Right hindlimb (tissue), 1 donor: ENCODE measurements at regions not wholly inside any gene's neighbourhood (a gene's known extent, or its start where the extent isn't known, plus 50 kb on each side); places are given as distances from the start of the nearest gene placed in this dataset.
"Not testable (repeated sequence)": the region's sequence is repeated elsewhere in the genome, so short reads cannot be mapped to it uniquely, and the experiment has no call there.

Experiments used
- DNase-seq: peaks from one replicate; pipeline ENCODE4 v3.0.0-alpha.2; 2018

DNA sequence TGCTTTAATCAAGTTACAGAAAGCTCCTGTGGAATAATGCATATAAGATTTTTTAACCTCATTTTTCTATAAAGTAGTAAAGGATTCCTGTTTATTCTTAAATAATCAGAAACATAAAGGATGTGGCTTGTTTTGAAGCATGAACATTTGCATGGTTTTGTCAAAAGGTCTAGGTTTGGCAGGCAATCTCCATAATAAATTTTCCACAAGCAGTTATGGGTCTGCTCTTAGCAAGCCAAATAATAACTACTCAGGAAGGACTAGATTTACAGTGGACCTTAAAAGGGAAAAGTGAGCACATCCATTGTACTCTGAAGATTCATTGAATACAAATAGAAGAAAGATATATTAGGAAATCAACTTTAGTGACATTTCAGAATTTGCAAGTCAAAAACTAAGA lies 407.3 kb upstream of the CBLB start:
- DNase-seq, result no peak

DNA sequence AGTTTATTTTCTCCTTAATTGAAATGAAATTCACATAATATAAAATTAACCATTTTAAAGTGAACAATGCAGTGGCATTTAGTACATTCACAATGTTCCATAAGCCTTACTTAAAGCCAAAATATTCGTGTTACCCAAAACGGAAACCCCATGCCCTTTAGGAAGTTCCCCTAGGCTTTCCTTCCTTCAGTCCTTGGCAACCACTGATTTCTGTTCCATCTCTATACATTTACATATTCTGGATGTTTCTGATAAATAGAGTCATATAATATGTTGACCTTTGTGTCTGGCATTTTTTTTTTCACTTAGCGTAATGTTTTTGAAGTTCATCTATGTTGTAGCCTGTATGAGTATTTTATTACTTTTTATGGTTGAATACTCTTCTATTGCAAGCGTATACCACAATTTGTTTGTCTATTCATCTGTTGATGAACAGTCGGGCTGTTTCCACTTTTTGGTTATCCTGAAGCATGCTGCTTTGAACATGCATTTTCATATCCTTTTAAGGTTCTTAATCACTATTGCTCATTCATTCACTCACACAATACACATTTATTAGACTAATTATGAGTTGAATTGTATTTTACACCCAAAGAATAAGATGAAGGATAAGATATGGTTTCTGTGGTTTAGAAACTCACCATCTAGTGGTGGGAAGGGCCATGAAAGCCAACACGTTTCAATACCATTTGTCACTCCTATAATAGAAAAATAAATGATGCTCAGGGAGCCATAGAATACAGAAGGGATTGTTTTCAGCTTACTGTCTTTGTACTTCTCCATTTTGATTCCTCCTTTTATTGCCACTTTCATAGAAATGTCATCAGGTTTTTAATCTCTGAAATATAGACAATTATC lies 408.2 kb upstream of the CBLB start:
- no peak for DNase-seq

- DNase-seq, result no peak
Measured at GRCh38 chr3:106277731-106278130, 408.9 kb upstream of the CBLB start.

DNA sequence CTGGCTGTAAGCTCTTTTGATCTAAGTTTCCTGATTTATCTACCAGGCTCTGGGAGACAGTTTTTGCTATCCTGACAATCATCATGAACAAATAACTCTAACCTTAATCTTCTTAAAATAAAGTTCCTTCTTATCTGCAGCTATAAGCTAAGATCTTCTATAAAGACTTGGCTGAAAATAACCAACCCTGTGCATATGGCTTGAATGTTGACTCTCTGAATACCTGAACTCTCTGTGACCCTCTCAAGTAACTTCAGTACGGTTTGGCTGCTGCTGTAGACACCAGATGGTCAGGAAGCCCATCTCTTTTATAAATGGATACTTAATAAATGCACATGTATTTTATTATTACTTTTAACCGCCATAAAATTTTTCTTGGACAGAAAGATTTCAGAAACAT lies 412.4 kb upstream of the CBLB start:
- DNase-seq, result peak; percentile 74

DNA sequence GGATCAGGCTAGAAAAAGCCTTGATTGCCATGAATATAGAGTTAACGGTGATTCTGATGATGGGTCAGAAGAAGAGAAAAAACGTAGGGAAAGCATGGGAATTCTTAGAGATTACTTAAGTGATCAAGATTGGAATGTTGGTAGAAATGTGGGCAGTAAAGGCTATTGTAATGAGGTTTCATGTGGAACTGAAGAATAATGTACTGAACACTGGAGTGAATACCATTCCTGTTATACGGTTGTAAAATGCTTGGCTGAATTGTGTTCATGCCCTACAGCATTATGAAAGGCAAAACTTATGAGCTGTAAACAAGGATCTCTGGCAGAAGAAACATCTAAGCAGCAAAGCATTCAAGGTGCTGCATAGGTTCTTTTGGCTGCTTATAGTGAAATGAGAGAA lies 414.1 kb upstream of the CBLB start:
- DNase-seq, result no peak

DNA sequence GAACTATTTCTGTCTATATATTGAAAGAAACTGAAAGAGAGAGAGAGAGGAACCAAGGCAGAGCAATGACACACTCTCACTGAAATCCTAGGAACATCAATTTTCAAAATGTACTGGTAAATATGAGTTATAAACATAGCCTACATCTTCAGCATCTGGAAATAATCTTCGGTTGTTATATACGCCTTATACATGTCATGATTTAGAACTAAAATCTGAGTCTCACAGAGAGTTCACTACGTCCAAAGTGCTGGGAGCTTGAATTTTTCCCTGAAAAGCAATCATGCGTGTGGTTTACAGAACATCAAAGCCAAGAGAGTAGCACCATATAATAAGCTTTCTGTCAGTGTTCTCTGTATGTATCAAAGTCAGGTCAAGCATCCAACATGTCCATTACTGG lies 420.0 kb upstream of the CBLB start:
- peak; percentile 30 for DNase-seq

DNA sequence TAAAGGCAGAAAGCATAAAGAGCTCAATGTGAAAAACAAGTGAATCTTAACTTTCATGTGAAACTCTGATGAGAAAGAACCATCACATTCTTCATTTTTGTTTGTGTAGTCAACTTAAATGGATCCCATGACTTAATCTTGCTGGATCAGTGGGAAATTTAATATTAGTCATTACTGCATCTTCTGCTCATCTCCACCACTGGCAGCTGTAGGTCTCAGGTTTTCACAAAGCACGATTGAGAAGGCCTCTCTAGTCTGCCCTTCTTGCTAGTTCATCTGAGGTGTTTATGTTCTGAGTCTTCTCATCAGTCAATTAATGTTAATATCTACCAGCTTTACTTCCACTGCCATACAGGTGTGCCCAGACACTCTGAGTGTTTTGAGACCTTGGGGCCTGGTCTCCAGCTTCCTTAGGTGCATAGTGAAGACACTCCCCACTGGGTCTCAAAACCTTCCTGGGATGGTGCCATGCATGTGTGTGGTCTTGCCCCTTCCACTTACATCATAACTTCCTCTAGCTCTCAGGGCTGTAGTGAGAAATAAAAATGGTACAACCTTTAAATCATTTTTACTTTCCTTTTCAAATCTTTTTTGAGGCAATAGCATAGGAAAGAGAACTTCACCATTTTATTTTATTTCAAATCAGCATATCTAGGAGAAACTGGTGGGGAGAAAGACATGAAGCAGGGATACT lies 421.6 kb upstream of the CBLB start:
- no peak for DNase-seq

DNA sequence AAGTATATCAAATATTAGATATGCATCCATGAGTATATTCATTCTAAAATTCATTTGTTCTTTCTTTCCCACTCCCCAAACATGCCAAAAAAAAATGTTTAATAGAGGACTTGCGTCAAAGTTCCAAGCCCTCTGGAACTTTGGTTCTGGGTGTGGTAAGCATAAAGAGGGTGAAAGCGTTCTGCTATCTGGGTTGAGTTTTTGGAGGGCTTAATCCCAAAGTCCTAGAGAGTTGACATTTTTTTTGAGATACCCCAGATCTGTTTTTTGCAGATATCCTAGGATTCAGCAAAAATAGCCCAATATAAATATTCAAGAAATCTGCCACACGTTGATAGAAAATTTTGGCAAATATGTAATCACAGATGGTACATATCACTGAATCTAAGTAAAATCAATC lies 424.3 kb upstream of the CBLB start:
- DNase-seq, result no peak

- DNase-seq, result no peak
Measured at GRCh38 chr3:106294121-106294520, 425.3 kb upstream of the CBLB start.

- DNase-seq, result no peak
Measured at GRCh38 chr3:106296062-106296461, 427.2 kb upstream of the CBLB start.

- no peak for DNase-seq
Measured at GRCh38 chr3:106299300-106300098, 430.7 kb upstream of the CBLB start.

DNA sequence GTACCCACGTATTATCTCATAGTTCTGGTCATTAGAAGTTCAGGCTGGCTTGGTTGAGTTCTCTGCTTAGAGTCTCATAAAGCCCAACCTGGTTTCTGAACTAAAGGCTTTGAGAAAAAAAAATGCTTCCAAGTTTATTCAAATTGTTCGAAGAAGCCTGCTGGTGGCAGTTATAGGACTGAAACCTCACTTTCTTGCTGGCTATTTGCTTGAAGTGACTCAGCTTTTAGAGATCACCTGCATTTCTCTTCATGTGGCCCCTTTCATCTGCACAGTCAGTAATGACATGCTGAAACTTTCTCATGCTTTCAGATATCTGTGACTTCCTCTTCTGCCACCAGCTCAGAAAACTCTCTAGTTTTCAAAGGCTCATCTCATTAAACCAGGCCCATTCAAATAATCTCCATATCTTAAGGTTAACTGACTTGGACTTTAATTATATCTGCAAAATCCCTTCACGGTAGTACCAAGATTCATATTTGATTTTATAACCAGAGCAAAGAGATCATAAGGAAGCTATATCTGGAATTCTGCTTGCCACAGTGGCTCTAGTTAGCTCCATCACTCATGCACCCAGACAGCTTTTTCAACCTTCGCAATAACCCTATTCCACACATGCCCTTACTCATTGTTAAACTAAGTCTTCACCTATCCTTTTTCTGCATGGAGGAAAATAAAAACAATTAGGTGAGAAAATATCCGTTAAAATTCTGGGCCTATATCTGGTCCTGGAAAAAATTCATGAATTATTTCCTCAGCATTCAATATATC lies 433.8 kb upstream of the CBLB start:
- DNase-seq, result no peak

DNA sequence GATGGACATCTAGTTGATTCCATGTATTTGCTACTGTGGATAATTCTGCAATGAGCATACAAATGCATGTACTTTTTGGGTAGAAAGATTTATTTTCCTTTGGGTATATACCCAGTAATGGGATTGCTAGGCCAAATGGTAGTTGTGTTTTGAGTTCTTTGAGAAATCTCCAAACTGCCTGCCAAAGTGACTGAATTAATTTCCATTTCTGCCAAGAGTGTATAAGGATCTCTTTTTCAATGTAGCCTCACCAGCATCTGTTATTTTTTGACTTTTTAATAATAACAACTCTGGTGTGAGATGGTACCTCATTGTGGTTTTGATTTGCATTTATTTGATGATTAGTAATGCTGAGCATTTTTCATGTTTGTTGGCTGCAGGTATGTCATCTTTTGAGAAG lies 435.0 kb upstream of the CBLB start:
- DNase-seq, result no peak

DNA sequence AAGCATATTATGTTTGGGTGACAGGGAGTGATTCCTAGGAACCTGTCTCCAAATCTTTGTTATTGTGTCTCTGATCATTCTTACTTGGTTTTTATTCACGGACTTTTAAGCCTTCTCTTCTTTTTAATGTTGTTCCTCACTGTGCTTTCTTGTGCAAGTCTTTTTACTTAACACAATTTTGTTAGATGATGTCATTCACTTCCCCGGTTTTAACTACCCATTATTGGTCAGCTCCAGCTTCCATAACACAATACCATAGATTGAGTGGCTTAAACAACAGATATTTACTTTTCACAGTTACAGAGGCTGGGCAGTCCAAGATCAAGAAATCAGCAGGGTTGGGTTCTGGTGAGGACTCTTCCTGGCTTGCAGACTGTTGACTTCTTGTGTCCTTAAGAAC lies 436.3 kb upstream of the CBLB start:
- no peak for DNase-seq

GRCh38 chr3:106305882-106306435 lies 437.1 kb upstream of the CBLB start:
- DNase-seq, result no peak

GRCh38 chr3:106309274-106309673 lies 440.5 kb upstream of the CBLB start:
- no peak for DNase-seq

DNA sequence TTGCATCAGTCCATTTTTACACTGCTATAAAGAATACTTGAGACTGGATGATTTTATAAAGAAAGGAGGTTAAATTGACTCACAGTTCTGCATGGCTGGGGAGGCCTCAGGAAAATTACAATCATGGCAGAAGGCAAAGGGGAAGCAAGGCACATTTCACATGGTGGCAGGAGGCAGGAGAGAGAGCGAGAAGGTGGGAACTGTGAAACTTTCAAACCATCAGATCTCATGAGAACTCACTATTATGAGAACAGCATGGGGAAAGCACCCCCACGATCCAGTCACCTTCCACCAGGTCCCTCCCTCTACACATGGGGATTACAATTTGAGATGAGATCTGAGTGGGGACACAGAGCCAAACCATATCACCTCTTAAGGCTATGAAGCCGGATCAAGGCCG lies 441.0 kb upstream of the CBLB start:
- not testable (repeated sequence) for DNase-seq

- no peak for DNase-seq
Measured at GRCh38 chr3:106317141-106318055, 448.6 kb upstream of the CBLB start.

DNA sequence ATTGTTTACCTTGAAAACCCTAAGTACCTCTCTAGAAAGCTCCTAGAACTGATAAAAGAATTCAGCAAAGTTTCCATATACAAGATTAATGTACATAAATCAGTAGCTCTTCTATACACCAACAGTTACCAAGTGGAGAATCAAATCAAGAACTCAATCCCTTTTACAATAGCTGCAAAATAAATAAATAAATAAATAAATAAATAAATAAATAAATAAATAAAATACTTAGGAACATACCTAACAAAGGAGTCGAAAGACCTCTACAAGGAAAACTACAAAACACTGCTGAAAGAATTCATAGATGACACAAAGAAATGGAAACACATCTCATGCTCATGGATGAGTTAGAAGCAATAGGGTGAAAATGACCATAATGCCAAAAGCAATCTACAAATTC lies 452.6 kb upstream of the CBLB start:
- not testable (repeated sequence) for DNase-seq

DNA sequence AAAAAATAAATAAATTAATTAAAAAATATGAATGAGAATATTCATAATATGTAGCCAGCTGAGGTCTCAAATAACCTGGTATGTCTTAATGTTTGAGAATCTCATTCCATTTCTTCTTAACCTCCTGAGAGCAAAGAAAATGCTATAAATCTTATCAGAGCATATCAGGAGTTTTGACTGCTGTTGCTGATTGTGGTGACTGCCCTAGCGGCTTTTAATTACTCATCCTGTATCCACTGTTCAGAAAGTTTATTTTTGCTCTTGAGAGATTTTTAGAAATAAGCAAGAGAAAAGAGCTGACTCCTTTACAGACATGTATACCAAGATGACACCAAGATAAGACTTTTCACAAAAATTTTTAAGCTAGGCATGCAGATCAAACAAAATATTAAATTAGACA lies 454.8 kb upstream of the CBLB start:
- DNase-seq, result no peak

DNA sequence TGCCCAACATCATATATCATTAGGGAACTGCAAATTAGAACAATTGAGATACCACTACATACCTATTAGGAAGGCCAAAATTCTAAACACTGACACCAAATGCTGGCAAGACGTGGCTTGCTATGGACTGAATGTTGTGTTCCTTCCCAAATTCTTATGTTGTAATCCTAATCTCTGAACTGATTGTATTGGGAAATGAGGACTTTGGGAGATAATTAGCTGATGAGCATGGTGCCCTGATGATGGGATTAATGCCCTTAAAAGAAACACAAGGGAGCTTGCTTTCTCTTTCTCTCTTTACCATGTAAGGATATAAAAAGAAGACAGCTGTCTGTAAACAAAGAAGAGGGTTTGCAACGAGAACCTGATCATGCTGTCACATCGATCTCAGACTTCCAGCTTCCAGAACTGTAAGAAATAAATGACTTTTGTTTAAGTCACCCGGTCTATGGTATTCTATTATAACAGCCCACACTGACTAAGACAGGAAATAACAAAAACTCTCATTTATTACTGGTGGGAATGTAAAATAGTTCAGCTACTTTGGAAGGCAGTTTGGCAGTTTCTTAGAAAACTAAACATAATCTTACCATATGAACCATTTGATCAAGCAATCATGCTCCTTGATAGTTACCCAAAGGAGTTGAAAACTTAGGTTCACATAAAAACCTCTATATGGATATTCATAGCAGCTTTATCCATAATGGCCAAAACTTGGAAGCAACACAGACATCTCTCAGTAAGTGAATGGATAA lies 458.3 kb upstream of the CBLB start:
- DNase-seq, result no peak
